Astrocyte (in vitro differentiated cells and primary cell): ENCODE measurements at regions not wholly inside any gene's neighbourhood (a gene's known extent, or its start where the extent isn't known, plus 50 kb on each side); places are given as distances from the start of the nearest gene placed in this dataset.
"Not testable (repeated sequence)": the region's sequence is repeated elsewhere in the genome, so short reads cannot be mapped to it uniquely, and the experiment has no call there.

Source experiments
- DNase-seq: peaks from one replicate; pipeline ENCODE4 v3.0.0-alpha.2; 2010; ENCODE audit warnings: low read depth
- FAIRE-seq: peaks from 2 replicates; lab custom pipeline; 2011; peaks lifted over from hg19 to GRCh38; lab: Jason Lieb, UNC
- H2AFZ ChIP-seq: 2 replicates; pipeline ENCODE4 v1.6.0; 2012; ENCODE audit warnings: low read depth, low read length, inconsistent platforms
- H3K27ac ChIP-seq: 2 replicates; pipeline ENCODE4 v1.5.1; 2011; ENCODE audit warnings: low read depth, low read length, inconsistent platforms
- H3K27me3 ChIP-seq: 2 replicates; pipeline ENCODE4 v1.6.0; 2011; ENCODE audit warnings: low read length, inconsistent platforms; ENCODE audit not compliant: insufficient read depth
- H3K36me3 ChIP-seq: 2 replicates; pipeline ENCODE4 v1.5.1; 2011; ENCODE audit warnings: low read length, inconsistent platforms; ENCODE audit not compliant: insufficient read depth
- H3K4me1 ChIP-seq: 2 replicates; pipeline ENCODE4 v1.5.1; 2011; ENCODE audit warnings: low read length, inconsistent platforms; ENCODE audit not compliant: insufficient read depth
- H3K4me2 ChIP-seq: 2 replicates; pipeline ENCODE4 v1.6.0; 2012; ENCODE audit warnings: low read length, inconsistent platforms
- H3K4me3 ChIP-seq: 2 replicates; pipeline ENCODE4 v1.5.1; 2011; ENCODE audit warnings: low read depth, mild to moderate bottlenecking, low read length, inconsistent platforms; ENCODE audit not compliant: insufficient read depth
- H3K79me2 ChIP-seq: 2 replicates; pipeline ENCODE4 v1.6.0; 2012; ENCODE audit warnings: mild to moderate bottlenecking, low read length, inconsistent platforms; ENCODE audit not compliant: insufficient read depth
- H3K9ac ChIP-seq: 2 replicates; pipeline ENCODE4 v1.6.0; 2012; ENCODE audit warnings: mild to moderate bottlenecking, low read length, inconsistent platforms
- H3K9me3 ChIP-seq: 2 replicates; pipeline ENCODE4 v1.5.1; 2012; ENCODE audit warnings: low read depth, mild to moderate bottlenecking, low read length, inconsistent platforms; ENCODE audit not compliant: insufficient read depth
- H4K20me1 ChIP-seq: 2 replicates; pipeline ENCODE4 v1.6.0; 2012; ENCODE audit warnings: low read length, inconsistent platforms; ENCODE audit not compliant: insufficient read depth
- H3K27ac Mint-ChIP-seq: one replicate; pipeline ENCODE4 v1.8.0; 2021; ENCODE audit warnings: mild to moderate bottlenecking, mixed read lengths; ENCODE audit not compliant: unreplicated experiment
- H3K27me3 Mint-ChIP-seq: one replicate; pipeline ENCODE4 v1.8.0; 2021; ENCODE audit warnings: low read depth, mixed read lengths; ENCODE audit not compliant: unreplicated experiment
- H3K36me3 Mint-ChIP-seq: one replicate; pipeline ENCODE4 v1.8.0; 2021; ENCODE audit warnings: low read depth, mixed read lengths; ENCODE audit not compliant: unreplicated experiment
- H3K4me1 Mint-ChIP-seq: one replicate; pipeline ENCODE4 v1.8.0; 2021; ENCODE audit warnings: low read depth, mixed read lengths; ENCODE audit not compliant: unreplicated experiment
- H3K4me3 Mint-ChIP-seq: one replicate; pipeline ENCODE4 v1.8.0; 2021; ENCODE audit warnings: mild to moderate bottlenecking, moderate library complexity, mixed read lengths; ENCODE audit not compliant: unreplicated experiment
- H3K9me3 Mint-ChIP-seq: one replicate; pipeline ENCODE4 v1.8.0; 2021; ENCODE audit warnings: mild to moderate bottlenecking, mixed read lengths; ENCODE audit not compliant: unreplicated experiment
- CTCF ChIP-seq: IDR thresholded peaks from 2 replicates; pipeline ENCODE4 v1.5.1; 2011; ENCODE audit warnings: low read depth, mild to moderate bottlenecking, inconsistent platforms, low read length, moderate library complexity; ENCODE audit not compliant: insufficient read depth
- EZH2 ChIP-seq: IDR thresholded peaks from 2 replicates; pipeline ENCODE4 v1.6.1; 2012; ENCODE audit warnings: mild to moderate bottlenecking, low read length, inconsistent platforms; ENCODE audit not compliant: insufficient read depth

GRCh38 chr18:59848002-59848401, 51.8 kb upstream of the PMAIP1 start:
- H3K27me3 Mint-ChIP-seq = peaks cover 2% of the 10 kb centered on the region
- no peaks in the 10 kb centered on the region for H3K36me3 Mint-ChIP-seq
- Histone ChIP-seq H2AFZ (no peak overlapping the region), H4K20me1 (no peaks in the 10 kb centered on the region), H3K27ac (no peak overlapping the region), H3K9ac (no peak overlapping the region), H3K9me3 (no peaks in the 10 kb centered on the region), H3K4me2 (no peak overlapping the region), H3K4me1 (no peaks in the 10 kb centered on the region), H3K4me3 (no peak overlapping the region), H3K27me3 (no peaks in the 10 kb centered on the region), H3K36me3 (no peaks in the 10 kb centered on the region), H3K79me2 (no peaks in the 10 kb centered on the region)
- TF ChIP-seq EZH2 (no peak), CTCF (no peak)
- no peaks in the 10 kb centered on the region for H3K9me3 Mint-ChIP-seq
- peaks cover 6% of the 10 kb centered on the region for H3K4me1 Mint-ChIP-seq
- FAIRE-seq (no peak), DNase-seq (no peak)
- H3K4me3 Mint-ChIP-seq = no peak overlapping the region
- no peak overlapping the region for H3K27ac Mint-ChIP-seq

- H3K27me3 ChIP-seq, DNase-seq, H3K27ac Mint-ChIP-seq, H3K79me2 ChIP-seq, H3K27ac ChIP-seq, H3K4me1 Mint-ChIP-seq, H3K36me3 Mint-ChIP-seq, FAIRE-seq, H3K9me3 ChIP-seq, H3K36me3 ChIP-seq, H2AFZ ChIP-seq, H3K4me3 Mint-ChIP-seq, H3K4me3 ChIP-seq, H3K27me3 Mint-ChIP-seq, H3K4me1 ChIP-seq, H4K20me1 ChIP-seq, H3K9ac ChIP-seq, H3K4me2 ChIP-seq, H3K9me3 Mint-ChIP-seq: not testable (repeated sequence)
These were observed 52.3 kb upstream of the PMAIP1 start for GRCh38 chr18:59847491-59847846.

- Histone ChIP-seq H3K4me2 (no peak overlapping the region), H3K36me3 (no peaks in the 10 kb centered on the region), H3K27me3 (no peaks in the 10 kb centered on the region), H3K79me2 (no peaks in the 10 kb centered on the region), H3K9me3 (no peaks in the 10 kb centered on the region), H3K9ac (no peak overlapping the region), H2AFZ (no peak overlapping the region), H4K20me1 (no peaks in the 10 kb centered on the region), H3K4me3 (no peak overlapping the region), H3K27ac (no peak overlapping the region), H3K4me1 (no peaks in the 10 kb centered on the region)
- DNase-seq (peak; percentile 11), FAIRE-seq (no peak)
- Mint-ChIP-seq H3K36me3 (no peaks in the 10 kb centered on the region), H3K4me1 (peaks cover 6% of the 10 kb centered on the region), H3K4me3 (no peak overlapping the region), H3K27ac (peak overlapping the region; percentile 37), H3K9me3 (no peaks in the 10 kb centered on the region), H3K27me3 (peaks cover under 1% of the 10 kb centered on the region)
- TF ChIP-seq CTCF (no peak), EZH2 (no peak)
These were observed 52.8 kb upstream of the PMAIP1 start for GRCh38 chr18:59846814-59847490.
